NCI-H187 treated with DMSO at 0.1 percent for 48 hours (cell line): ENCODE measurements at regions not wholly inside any gene's neighbourhood (a gene's known extent, or its start where the extent isn't known, plus 50 kb on each side); places are given as distances from the start of the nearest gene placed in this dataset.

Experiments used
- DNase-seq: peaks from one replicate; lab custom pipeline; 2025; lab: John Stamatoyannopoulos, UW

DNA sequence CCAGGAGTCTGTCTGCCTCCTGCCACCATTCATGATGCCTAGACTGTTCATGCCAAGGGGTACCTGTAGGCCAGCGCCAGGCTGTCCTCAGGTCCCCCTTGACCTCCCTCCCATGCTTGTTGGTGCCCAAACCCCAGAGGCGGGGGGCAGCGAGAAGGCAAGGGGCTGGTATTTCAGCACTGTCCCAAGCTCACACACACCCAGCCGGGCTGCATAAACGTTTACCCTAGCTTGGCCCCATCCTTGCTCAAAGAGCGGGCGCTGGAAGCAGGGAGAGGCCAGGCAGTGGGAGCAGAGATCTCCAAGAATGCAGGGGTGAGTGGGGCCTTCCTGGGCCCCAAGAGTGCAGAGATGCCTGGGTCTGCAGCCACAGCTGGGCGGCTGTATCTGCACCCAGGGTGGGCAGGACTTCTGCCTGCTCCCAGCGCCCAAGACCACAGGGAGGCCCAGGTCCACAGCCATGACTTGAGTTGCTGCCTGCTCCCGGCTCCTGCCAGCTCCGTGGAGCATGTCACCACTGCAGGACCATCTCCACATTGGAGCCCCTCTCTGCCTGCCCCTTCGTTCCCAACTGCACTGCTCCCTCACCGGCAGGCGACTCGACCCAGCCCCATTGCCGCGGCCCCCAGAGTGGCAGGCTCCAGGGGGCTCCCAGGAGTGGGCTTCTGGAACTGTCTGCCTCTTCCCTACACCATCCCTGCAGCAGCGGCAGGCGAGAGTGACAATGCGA, 616.6 kb downstream of the METTL4 start:
- DNase-seq: no peak

GRCh38 chr18:1958798-1959197, 612.5 kb downstream of the METTL4 start:
- DNase-seq: no peak

DNA sequence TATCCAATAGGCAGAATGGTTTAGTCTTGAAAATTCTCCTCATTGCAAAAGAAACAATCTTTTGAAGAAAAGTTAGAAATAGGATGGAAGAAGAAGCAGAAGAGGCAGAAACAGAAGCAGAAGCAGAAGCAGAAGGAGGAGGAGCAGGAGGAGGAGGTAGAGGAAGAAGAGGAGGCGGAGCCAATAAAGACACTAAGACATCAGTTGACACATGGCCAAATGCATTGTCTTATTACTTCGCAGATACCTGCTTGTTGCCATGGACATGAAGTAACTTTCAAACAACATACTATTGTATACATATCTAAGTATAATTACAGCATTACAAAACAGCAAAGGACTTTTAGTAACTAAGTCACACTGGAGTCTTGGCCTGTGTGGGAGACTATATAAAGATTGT, 606.3 kb downstream of the METTL4 start:
- DNase-seq: no peak

DNA sequence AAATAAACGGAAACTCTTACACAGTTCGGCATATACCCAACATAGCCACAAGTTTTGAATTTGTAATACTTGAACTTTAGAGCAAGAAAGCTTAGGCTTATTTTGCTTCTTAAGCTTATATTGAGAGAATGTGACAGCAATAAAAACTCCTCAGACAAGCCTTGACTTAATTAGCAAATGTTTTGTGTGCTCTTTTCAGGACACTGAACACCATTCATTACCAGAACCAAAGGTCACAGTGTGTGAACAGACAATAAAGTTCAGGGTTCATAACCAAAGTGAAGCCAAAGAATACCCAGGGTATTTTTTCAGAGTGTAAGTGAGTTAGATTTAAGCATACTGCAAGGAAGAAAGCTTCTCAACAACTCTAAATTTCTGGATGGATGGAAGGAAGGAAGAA, 605.8 kb downstream of the METTL4 start:
- no peak for DNase-seq

GRCh38 chr18:1968801-1969498, 602.4 kb downstream of the METTL4 start:
- DNase-seq: no peak

DNA sequence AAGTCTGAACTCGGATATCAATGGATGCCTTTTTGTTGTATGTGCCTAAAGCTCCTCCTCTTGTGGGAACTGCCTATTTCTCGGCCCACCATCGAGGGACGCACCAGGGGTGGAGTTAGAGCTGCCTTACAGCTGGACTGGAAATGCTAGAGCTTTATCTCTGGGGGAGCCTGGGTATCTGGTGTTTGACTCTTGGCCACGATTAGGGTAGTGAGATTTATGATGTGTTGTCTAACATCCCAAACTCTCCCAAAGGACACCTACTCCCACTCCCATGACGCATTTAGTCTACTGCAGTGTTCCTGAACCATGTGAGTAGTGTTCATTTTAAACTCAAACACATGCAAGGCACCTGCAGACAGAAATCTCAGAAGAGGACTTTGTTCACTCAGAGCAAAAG, 594.8 kb downstream of the METTL4 start:
- DNase-seq: no peak

GRCh38 chr18:1982056-1982455, 589.2 kb downstream of the METTL4 start:
- no peak for DNase-seq

DNA sequence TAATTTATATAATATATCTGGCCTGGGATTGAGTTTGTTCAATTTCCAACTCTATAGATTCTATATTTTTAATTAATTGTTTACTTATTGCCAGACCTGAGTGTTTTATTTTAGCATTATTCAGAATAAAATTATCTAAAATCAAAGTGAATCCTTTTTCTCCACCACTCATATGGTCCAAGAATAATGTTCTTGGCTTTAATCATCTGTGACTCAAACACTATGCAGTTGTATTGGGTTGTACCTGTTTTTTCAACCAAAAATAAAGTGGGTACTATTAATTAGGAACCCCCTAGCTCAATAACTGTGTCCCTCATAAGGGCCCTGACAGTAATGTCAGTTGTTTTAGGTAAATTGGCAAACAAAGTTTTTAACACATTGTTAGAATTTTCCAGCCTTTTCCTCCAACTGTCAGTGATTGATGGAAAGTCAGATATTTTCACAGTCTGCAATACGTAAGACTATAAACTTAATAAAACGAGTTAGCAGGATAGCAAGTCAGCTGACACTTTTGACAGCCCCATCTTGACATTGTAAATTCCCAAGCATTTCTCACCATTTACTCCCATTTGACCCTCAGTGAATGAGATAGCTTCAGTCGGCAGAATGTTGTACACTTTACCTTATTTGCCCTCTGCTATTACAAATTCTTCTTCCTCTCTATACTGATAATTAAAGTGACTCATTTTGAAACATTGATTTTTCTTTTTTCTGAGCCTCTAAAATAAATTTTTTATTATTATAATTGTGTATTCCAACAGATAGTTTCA, 587.4 kb downstream of the METTL4 start:
- no peak for DNase-seq

GRCh38 chr18:1993866-1994265, 577.4 kb downstream of the METTL4 start:
- no peak for DNase-seq

GRCh38 chr18:1994471-1994870, 576.8 kb downstream of the METTL4 start:
- no peak for DNase-seq

- DNase-seq: no peak
Measured at GRCh38 chr18:1995041-1995612, 576.2 kb downstream of the METTL4 start.

DNA sequence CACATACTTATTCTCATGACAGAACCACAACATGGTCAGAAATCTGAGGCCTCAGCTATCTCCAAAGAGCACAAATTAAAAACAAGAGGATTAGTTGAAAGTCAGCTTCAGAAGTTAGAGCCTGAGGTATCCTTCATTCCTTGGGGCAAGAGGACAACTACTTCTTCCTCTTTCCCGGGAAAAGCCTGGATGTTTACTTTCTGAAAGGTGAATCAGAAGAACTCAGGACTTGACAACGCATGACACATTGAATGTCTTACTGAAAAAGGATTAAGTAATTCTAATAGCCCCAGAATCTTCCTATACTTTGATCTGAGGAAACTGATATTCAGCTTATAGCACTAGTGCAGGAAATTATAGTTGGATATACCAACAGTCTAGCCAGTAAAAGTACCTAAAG, 573.2 kb downstream of the METTL4 start:
- DNase-seq: no peak

DNA sequence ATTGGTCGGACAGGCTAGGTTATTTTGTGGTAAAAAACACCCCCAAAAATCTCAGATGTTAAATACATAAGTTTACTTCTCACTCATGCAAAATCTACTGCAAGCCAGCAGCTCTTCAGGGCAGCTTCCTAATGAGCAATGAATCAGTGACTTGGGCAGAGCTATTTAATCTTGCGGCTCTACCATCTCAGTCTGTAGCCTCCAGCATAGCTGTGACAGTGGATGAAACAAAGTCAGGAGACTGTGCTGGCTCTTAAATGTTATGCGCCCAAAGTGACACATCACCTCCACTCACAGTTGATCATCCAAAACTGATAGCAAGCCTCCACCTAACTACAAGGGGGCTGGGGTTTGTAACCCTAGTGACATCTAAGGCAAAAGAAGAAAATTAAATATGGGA, 571.9 kb downstream of the METTL4 start:
- no peak for DNase-seq

DNA sequence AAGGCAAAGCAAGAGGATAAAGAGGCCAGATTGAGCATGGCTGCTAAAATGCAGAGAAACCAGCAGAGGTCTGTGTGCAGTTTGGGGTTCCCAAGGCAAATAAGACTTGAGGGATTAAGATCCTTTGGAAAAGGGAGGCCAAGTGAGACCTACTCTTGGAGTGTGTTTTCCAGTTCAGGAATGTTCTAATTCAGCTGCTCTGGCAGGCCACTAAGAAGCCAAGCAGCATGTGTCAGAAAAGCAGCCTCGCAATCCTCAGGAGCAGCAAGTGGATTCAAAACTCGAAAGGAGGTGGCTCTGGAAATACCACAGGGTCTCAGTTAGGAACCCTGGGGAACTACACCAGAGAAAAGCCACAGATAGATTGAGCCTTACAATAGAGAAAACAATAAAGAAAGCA, 569.2 kb downstream of the METTL4 start:
- DNase-seq: no peak

DNA sequence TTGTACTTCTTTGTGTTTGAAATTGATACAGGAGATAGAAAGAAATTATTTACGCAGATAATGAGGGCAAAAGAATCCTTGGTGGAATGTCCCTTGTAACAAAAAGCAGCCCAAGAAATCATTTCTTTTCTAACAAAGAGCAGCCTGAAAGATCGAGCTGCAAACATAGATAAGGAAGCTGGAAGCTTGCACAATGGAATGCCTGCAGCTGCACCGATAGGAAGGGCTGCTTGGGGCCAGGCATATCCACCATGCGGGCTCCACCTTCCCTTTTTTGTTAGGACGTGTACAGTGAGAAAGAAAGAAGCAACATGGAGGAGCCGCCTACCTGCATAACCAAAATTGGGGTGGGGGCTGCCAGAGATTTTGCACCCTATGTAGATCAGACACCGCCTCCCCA, 568.7 kb downstream of the METTL4 start:
- no peak for DNase-seq

- no peak for DNase-seq
Measured at GRCh38 chr18:2009942-2010697, 561.2 kb downstream of the METTL4 start.

DNA sequence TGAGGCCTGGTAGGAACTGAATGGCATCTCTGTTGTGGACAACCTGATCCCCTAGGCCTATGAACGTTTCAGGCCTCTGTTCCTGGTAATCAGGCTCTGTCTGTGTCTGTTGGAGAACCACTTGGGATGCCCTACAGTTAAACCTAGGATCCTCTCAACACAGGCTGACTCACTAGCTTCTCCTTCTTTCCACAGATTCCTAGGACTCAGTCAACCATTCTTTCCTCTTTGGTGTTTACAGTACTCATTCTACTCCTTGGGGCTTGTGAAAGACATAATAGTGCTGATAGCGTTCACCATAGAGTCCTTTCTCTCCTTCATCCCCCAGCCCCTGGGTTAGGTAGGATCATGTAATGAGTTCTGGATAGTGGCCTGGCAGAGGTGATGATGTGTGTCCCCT, 544.3 kb downstream of the METTL4 start:
- DNase-seq: no peak

- DNase-seq: no peak
Measured at GRCh38 chr18:2027756-2028155, 543.5 kb downstream of the METTL4 start.

DNA sequence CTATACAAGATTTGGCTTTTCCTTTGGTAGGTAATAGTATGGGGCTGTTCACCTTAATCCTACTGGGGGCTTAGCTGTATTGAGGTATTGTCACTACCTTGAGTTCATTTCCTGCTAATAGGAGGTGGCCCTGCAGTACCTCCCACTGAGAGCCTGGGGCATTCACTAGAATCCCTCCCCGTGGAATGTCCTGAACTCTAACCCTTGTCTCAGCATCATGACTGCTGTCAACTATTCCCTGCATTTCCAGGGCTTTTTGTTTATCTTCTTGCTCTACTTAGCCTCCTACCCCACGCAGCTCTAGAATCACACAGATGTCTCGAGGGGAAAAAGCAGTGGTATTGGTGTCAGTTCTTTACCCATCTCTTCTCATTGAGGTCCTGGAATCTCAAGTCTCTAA, 542.3 kb downstream of the METTL4 start:
- DNase-seq: no peak

- DNase-seq: no peak
Measured at GRCh38 chr18:2030647-2031046, 540.7 kb downstream of the METTL4 start.

DNA sequence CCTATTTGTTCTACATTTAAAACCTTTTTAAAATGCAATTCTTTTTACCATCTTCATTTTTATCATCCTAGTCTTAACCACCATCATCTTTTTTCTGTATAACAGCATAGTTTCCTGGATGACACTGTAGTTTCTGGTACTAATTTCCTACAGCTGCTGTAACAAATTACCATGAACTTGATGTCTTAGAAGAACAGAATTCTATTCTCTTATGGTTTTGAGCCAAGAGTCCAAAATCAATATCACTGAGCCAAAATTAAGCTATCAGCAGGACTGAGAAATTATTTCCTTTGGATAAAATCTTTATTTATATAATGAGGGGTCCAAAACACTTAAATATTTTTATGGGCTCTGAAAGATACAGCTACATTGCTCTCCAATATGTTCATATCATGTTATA, 539.3 kb downstream of the METTL4 start:
- no peak for DNase-seq

GRCh38 chr18:2035056-2035455, 536.2 kb downstream of the METTL4 start:
- no peak for DNase-seq
